Muscle layer of colon (tissue), 2 donors: ENCODE measurements at regions not wholly inside any gene's neighbourhood (a gene's known extent, or its start where the extent isn't known, plus 50 kb on each side); places are given as distances from the start of the nearest gene placed in this dataset.

Experiments
- H3K27ac ChIP-seq: one replicate; pipeline ENCODE4 v1.7.0; 2013; ENCODE audit warnings: low read depth, mild to moderate bottlenecking, low read length, moderate library complexity
- H3K27me3 ChIP-seq, 2 donors: one replicate each; pipeline ENCODE4 v1.7.0; 2013; ENCODE audit warnings: low read length in 2 of 2, mild to moderate bottlenecking in 2 of 2; ENCODE audit not compliant: insufficient read depth in 2 of 2, control insufficient read depth in 1 of 2
- H3K36me3 ChIP-seq: one replicate; pipeline ENCODE4 v1.7.0; 2013; ENCODE audit warnings: mild to moderate bottlenecking, low read length; ENCODE audit not compliant: insufficient read depth
- H3K4me1 ChIP-seq: one replicate; pipeline ENCODE4 v1.7.0; 2013; ENCODE audit warnings: mild to moderate bottlenecking, low read length; ENCODE audit not compliant: insufficient read depth
- H3K4me3 ChIP-seq, 2 donors: one replicate each; pipeline ENCODE4 v1.7.0; 2013; ENCODE audit warnings: low read length in 2 of 2, low read depth in 1 of 2, mild to moderate bottlenecking in 1 of 2, moderate library complexity in 1 of 2
- H3K9ac ChIP-seq: one replicate; pipeline ENCODE4 v1.7.0; 2013; ENCODE audit warnings: low read length
- H3K9me3 ChIP-seq: one replicate; pipeline ENCODE4 v1.7.0; 2013; ENCODE audit warnings: mild to moderate bottlenecking, low read length
- donor health status: abdominal sarcoma.
- donor health status: Adenocarcinoma of cecum.

GRCh38 chr12:87879141-87879540 is 150.1 kb downstream of the C12orf50 start:
- Histone ChIP-seq H3K9ac (no peak overlapping the region), H3K4me1 (no peaks in the 10 kb centered on the region), H3K9me3 (no peaks in the 10 kb centered on the region), H3K36me3 (no peaks in the 10 kb centered on the region), H3K4me3 (no peak overlapping the region), H3K27me3 (no peaks in the 10 kb centered on the region), H3K27ac (no peak overlapping the region)

- H3K4me3 ChIP-seq: no peak overlapping the region
- peaks cover 4% of the 10 kb centered on the region for H3K4me1 ChIP-seq
- H3K9me3 ChIP-seq: no peaks in the 10 kb centered on the region
- H3K36me3 ChIP-seq: no peaks in the 10 kb centered on the region
- H3K9ac ChIP-seq: no peak overlapping the region
- H3K27ac ChIP-seq: no peak overlapping the region
- no peaks in the 10 kb centered on the region for H3K27me3 ChIP-seq
Observed at GRCh38 chr12:87870493-87871460, 158.4 kb downstream of the C12orf50 start.

GRCh38 chr12:87870061-87870460 is 159.1 kb downstream of the C12orf50 start:
- Histone ChIP-seq H3K36me3 (no peaks in the 10 kb centered on the region), H3K27ac (no peak overlapping the region), H3K9ac (no peak overlapping the region), H3K9me3 (no peaks in the 10 kb centered on the region), H3K4me1 (peaks cover 4% of the 10 kb centered on the region), H3K27me3 (no peaks in the 10 kb centered on the region), H3K4me3 (no peak overlapping the region)

- no peaks in the 10 kb centered on the region for H3K36me3 ChIP-seq
- no peak overlapping the region for H3K9ac ChIP-seq
- H3K9me3 ChIP-seq: no peaks in the 10 kb centered on the region
- no peak overlapping the region for H3K4me3 ChIP-seq
- no peaks in the 10 kb centered on the region for H3K27me3 ChIP-seq
- peaks cover 4% of the 10 kb centered on the region for H3K4me1 ChIP-seq
- no peak overlapping the region for H3K27ac ChIP-seq
Observed at GRCh38 chr12:87866578-87867292, 162.5 kb downstream of the C12orf50 start.

GRCh38 chr12:87861791-87862190 is 167.4 kb downstream of the C12orf50 start:
- Histone ChIP-seq H3K4me3 (no peak overlapping the region), H3K36me3 (no peaks in the 10 kb centered on the region), H3K9ac (no peak overlapping the region), H3K27ac (no peak overlapping the region), H3K27me3 (no peaks in the 10 kb centered on the region), H3K4me1 (no peaks in the 10 kb centered on the region), H3K9me3 (no peaks in the 10 kb centered on the region)

GRCh38 chr12:87853448-87854003 is 175.7 kb downstream of the C12orf50 start:
- H3K36me3 ChIP-seq: no peaks in the 10 kb centered on the region
- no peak overlapping the region for H3K27ac ChIP-seq
- no peaks in the 10 kb centered on the region for H3K9me3 ChIP-seq
- no peak overlapping the region for H3K9ac ChIP-seq
- H3K27me3 ChIP-seq: no peaks in the 10 kb centered on the region
- no peak overlapping the region for H3K4me3 ChIP-seq
- H3K4me1 ChIP-seq: no peaks in the 10 kb centered on the region

- Histone ChIP-seq H3K36me3 (no peaks in the 10 kb centered on the region), H3K27me3 (no peaks in the 10 kb centered on the region), H3K27ac (no peak overlapping the region), H3K4me1 (no peaks in the 10 kb centered on the region), H3K9me3 (no peaks in the 10 kb centered on the region), H3K9ac (no peak overlapping the region), H3K4me3 (no peak overlapping the region)
Observed at GRCh38 chr12:87849074-87849473, 180.1 kb downstream of the C12orf50 start.

- H3K27me3 ChIP-seq: no peaks in the 10 kb centered on the region
Observed at GRCh38 chr12:87848248-87848868, 180.8 kb downstream of the C12orf50 start.

GRCh38 chr12:87847147-87847546 is 182.1 kb downstream of the C12orf50 start:
- no peaks in the 10 kb centered on the region for H3K27me3 ChIP-seq
- no peaks in the 10 kb centered on the region for H3K9me3 ChIP-seq
- H3K36me3 ChIP-seq: no peaks in the 10 kb centered on the region
- no peaks in the 10 kb centered on the region for H3K4me1 ChIP-seq
- no peak overlapping the region for H3K27ac ChIP-seq
- no peak overlapping the region for H3K9ac ChIP-seq
- H3K4me3 ChIP-seq: no peak overlapping the region

More at GRCh38 chr12:87848248-87848868, 180.8 kb downstream of the C12orf50 start:
- Histone ChIP-seq H3K9me3 (no peaks in the 10 kb centered on the region), H3K27ac (no peak overlapping the region), H3K4me1 (no peaks in the 10 kb centered on the region), H3K36me3 (no peaks in the 10 kb centered on the region), H3K9ac (no peak overlapping the region), H3K4me3 (no peak overlapping the region)

- Histone ChIP-seq H3K27ac (no peak overlapping the region), H3K9me3 (no peaks in the 10 kb centered on the region), H3K9ac (no peak overlapping the region), H3K27me3 (no peaks in the 10 kb centered on the region), H3K4me3 (no peak overlapping the region), H3K4me1 (no peaks in the 10 kb centered on the region), H3K36me3 (no peaks in the 10 kb centered on the region)
Observed at GRCh38 chr12:87846045-87846444, 183.2 kb downstream of the C12orf50 start.

- Histone ChIP-seq H3K27me3 (no peaks in the 10 kb centered on the region), H3K4me1 (no peaks in the 10 kb centered on the region), H3K4me3 (no peak overlapping the region), H3K36me3 (no peaks in the 10 kb centered on the region), H3K9ac (no peak overlapping the region), H3K9me3 (no peaks in the 10 kb centered on the region), H3K27ac (no peak overlapping the region)
Observed at GRCh38 chr12:87841935-87842334, 187.3 kb downstream of the C12orf50 start.
